ENCODE measurements at regions not wholly inside any gene's neighbourhood (a gene's known extent, or its start where the extent isn't known, plus 50 kb on each side); places are given as distances from the start of the nearest gene placed in this dataset.

DNA sequence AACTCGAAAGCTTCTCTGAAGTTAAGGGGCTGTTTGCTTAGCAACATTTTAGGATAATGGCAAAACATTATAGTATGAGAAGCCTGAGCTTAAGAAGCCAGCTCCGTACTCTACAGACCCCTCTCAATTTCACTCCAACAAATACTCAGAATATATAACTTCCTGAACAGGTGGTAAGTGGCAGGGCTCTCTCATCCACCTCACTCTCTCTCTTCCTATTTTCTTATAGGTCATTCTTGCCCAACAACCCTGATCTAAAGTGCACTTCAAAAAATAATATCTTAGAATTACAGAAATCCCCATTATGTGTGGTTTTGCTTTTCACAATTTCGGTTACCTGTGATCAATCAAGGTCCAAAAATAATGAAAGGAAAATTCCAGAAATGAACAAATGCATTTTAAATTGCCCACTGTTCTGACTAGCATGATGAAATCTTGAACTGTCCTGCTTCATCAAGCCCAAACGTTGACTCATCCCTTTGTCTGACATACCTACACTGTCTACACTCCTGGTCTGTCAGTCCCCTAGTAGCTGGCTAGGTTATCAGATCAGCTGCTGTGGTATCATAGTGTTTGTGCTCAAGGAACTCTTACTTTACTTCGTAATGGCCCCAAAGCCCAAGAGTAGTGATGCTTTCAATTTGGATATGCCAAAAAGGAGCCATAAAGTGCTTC lies 122.8 kb upstream of the COL5A2 start:
- TF ChIP-seq EZH2 (IDR thresholded peaks at IDR 0.05; ENCODE audit: borderline replicate concordance, low read length): no peak
- no peak for TF ChIP-seq CTCF (IDR thresholded peaks at IDR 0.05; ENCODE audit: low read length)
- Histone ChIP-seq H3K79me2 (ENCODE audit: insufficient read depth, low read length) (no peaks in the 10 kb centered on the region), H2AFZ (ENCODE audit: low read length) (no peak overlapping the region), H3K9me2 (ENCODE audit: low read depth, low read length) (no peaks in the 10 kb centered on the region), H3K27me3 (ENCODE audit: insufficient read depth, low read length) (no peaks in the 10 kb centered on the region), H3K9ac (ENCODE audit: low read length) (no peak overlapping the region), H3K9me3 (ENCODE audit: low read length) (no peaks in the 10 kb centered on the region), H3K27ac (ENCODE audit: low read depth, low read length, poor library complexity, severe bottlenecking) (no peak overlapping the region), H3K4me2 (ENCODE audit: low read length) (no peak overlapping the region), H3K4me3 (ENCODE audit: low read depth, low read length, poor library complexity, severe bottlenecking) (no peak overlapping the region), H3F3A (ENCODE audit: insufficient read depth, low read length) (no peaks in the 10 kb centered on the region), H4K20me1 (ENCODE audit: insufficient read depth, low read length) (no peaks in the 10 kb centered on the region), H3K4me1 (ENCODE audit: insufficient read depth, low read length, severe bottlenecking) (no peaks in the 10 kb centered on the region), H3K36me3 (ENCODE audit: insufficient read depth, low read length) (no peaks in the 10 kb centered on the region)

DNA sequence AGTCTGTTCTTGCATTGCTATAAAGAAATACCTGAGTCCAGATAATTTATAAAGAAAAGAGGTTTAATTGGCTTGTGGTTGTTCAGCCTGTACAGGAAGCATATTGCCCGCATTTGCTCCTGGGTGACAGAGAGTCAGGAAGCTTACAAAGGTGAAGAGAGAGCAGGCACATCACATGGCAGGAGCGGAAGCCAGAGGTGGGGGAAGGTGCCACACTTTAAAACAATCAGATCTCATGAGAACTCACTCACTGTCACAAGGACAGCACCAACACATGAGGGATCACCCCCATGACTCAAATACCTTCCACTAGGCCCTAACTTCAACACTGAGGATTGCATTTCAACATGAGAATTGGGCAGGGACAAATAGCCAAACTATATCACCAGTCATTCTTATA lies 124.8 kb upstream of the COL5A2 start:
- no peaks in the 10 kb centered on the region for H3K9me3 ChIP-seq (ENCODE audit: low read length)
- H3K27me3 ChIP-seq (ENCODE audit: insufficient read depth, low read length): no peaks in the 10 kb centered on the region
- no peaks in the 10 kb centered on the region for H4K20me1 ChIP-seq (ENCODE audit: insufficient read depth, low read length)
- no peaks in the 10 kb centered on the region for H3K36me3 ChIP-seq (ENCODE audit: insufficient read depth, low read length)
- no peak overlapping the region for H3K4me3 ChIP-seq (ENCODE audit: low read depth, low read length, poor library complexity, severe bottlenecking)
- H3K4me2 ChIP-seq (ENCODE audit: low read length): no peak overlapping the region
- H3K4me1 ChIP-seq (ENCODE audit: insufficient read depth, low read length, severe bottlenecking): no peaks in the 10 kb centered on the region
- no peak overlapping the region for H3K9ac ChIP-seq (ENCODE audit: low read length)
- H3K9me2 ChIP-seq (ENCODE audit: low read depth, low read length): no peaks in the 10 kb centered on the region
- TF ChIP-seq EZH2 (IDR thresholded peaks at IDR 0.05; ENCODE audit: borderline replicate concordance, low read length): no peak
- TF ChIP-seq CTCF (IDR thresholded peaks at IDR 0.05; ENCODE audit: low read length): no peak
- H3K27ac ChIP-seq (ENCODE audit: low read depth, low read length, poor library complexity, severe bottlenecking): no peak overlapping the region
- H2AFZ ChIP-seq (ENCODE audit: low read length): no peak overlapping the region
- no peaks in the 10 kb centered on the region for H3F3A ChIP-seq (ENCODE audit: insufficient read depth, low read length)
- H3K79me2 ChIP-seq (ENCODE audit: insufficient read depth, low read length): no peaks in the 10 kb centered on the region

GRCh38 chr2:189305291-189305943 lies 125.9 kb upstream of the COL5A2 start:
- Histone ChIP-seq H3K9me2 (ENCODE audit: low read depth, low read length) (no peaks in the 10 kb centered on the region), H2AFZ (ENCODE audit: low read length) (no peak overlapping the region), H3K4me1 (ENCODE audit: insufficient read depth, low read length, severe bottlenecking) (no peaks in the 10 kb centered on the region), H3K9me3 (ENCODE audit: low read length) (no peaks in the 10 kb centered on the region), H3K27ac (ENCODE audit: low read depth, low read length, poor library complexity, severe bottlenecking) (no peak overlapping the region), H3K4me3 (ENCODE audit: low read depth, low read length, poor library complexity, severe bottlenecking) (no peak overlapping the region), H3K79me2 (ENCODE audit: insufficient read depth, low read length) (no peaks in the 10 kb centered on the region), H4K20me1 (ENCODE audit: insufficient read depth, low read length) (no peaks in the 10 kb centered on the region), H3K36me3 (ENCODE audit: insufficient read depth, low read length) (no peaks in the 10 kb centered on the region), H3K27me3 (ENCODE audit: insufficient read depth, low read length) (no peaks in the 10 kb centered on the region), H3F3A (ENCODE audit: insufficient read depth, low read length) (no peaks in the 10 kb centered on the region), H3K4me2 (ENCODE audit: low read length) (no peak overlapping the region), H3K9ac (ENCODE audit: low read length) (no peak overlapping the region)
- no peak for TF ChIP-seq CTCF (IDR thresholded peaks at IDR 0.05; ENCODE audit: low read length)
- no peak for TF ChIP-seq EZH2 (IDR thresholded peaks at IDR 0.05; ENCODE audit: borderline replicate concordance, low read length)
